Gastrocnemius medialis (tissue), 4 donors: ENCODE measurements at regions not wholly inside any gene's neighbourhood (a gene's known extent, or its start where the extent isn't known, plus 50 kb on each side); places are given as distances from the start of the nearest gene placed in this dataset.

Experiments
- CTCF ChIP-seq, 5 experiments: fragments of 450-650 bp in 3 of 5; fragments of 200-600 bp in 2 of 5; sonication (generic) in 2 of 5; IDR thresholded peaks in 4 of 5; conservative IDR thresholded peaks in 1 of 5; 1 replicate in 4 of 5; 2 replicates in 1 of 5; pipeline ENCODE4 v1.5.1; 2016 to 2019; ENCODE audit warnings: antibody characterized with exemption in 5 of 5, mild to moderate bottlenecking in 3 of 5, moderate library complexity in 3 of 5
- POLR2A ChIP-seq, 2 donors: fragments of 450-650 bp; IDR thresholded peaks; one replicate each; pipeline ENCODE4 v1.6.1; 2017; ENCODE audit warnings: antibody characterized with exemption in 2 of 2, mild to moderate bottlenecking in 2 of 2, moderate library complexity in 2 of 2

- TF ChIP-seq CTCF (IDR thresholded peaks at IDR 0.05 in 4 of 5, conservative IDR thresholded peaks at IDR 0.05 in 1 of 5) = no peak
- no peak for TF ChIP-seq POLR2A (IDR thresholded peaks at IDR 0.05)
These were observed 300.5 kb downstream of the PCDH17 start for GRCh38 chr13:57932061-57932460.
